ENCODE measurements at regions not wholly inside any gene's neighbourhood (a gene's known extent, or its start where the extent isn't known, plus 50 kb on each side); places are given as distances from the start of the nearest gene placed in this dataset.

DNA sequence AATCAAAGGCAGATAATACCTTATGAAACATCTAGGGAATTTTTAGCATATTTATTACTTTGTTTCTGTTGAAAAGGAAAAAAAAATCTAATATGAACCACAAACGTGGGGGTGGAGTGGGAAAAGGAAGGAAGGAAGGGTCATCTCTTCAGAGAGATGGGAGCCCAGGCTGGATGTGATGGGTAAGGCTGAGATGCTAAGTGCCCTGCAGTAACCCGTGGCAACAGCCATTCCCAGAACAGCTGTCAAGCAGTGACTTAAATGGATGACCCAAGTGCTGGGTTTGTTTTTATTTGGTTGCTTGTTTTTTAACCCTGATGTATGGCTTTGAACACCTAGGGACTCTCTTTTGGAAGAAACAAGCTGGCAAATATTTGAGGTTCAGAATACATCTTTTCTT lies 50.7 kb upstream of the KLF7 start:
- H3K4me3 ChIP-seq (ENCODE audit: low read depth, low read length), result no peak overlapping the region
- no peak for DNase-seq (ENCODE audit: low read depth)
- TF ChIP-seq, protein P1, sequence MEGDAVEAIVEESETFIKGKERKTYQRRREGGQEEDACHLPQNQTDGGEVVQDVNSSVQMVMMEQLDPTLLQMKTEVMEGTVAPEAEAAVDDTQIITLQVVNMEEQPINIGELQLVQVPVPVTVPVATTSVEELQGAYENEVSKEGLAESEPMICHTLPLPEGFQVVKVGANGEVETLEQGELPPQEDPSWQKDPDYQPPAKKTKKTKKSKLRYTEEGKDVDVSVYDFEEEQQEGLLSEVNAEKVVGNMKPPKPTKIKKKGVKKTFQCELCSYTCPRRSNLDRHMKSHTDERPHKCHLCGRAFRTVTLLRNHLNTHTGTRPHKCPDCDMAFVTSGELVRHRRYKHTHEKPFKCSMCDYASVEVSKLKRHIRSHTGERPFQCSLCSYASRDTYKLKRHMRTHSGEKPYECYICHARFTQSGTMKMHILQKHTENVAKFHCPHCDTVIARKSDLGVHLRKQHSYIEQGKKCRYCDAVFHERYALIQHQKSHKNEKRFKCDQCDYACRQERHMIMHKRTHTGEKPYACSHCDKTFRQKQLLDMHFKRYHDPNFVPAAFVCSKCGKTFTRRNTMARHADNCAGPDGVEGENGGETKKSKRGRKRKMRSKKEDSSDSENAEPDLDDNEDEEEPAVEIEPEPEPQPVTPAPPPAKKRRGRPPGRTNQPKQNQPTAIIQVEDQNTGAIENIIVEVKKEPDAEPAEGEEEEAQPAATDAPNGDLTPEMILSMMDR (conservative IDR thresholded peaks at IDR 0.05; ENCODE audit: low read depth, low read length), result no peak

DNA sequence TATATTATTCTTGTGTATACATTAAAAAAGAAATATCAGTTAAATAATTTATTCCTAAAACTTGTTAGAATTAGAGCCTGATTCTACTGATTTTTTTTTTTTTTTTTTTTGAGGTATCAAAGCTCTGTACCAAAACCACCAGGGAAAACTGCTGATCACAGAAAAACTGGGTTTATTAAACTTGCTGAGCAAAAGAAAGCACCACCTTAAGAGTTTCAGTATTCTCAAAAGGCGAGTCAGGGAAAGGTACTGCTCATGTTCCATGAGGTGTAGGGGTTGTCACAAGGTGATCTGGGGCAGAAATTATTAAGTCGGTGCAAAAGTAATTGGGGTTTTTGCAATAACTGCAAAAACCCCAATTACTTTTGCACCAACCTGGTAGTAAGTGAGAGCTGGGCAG lies 51.7 kb upstream of the KLF7 start:
- TF ChIP-seq, protein P1 (conservative IDR thresholded peaks at IDR 0.05; ENCODE audit: low read depth, low read length), result no peak
- H3K4me3 ChIP-seq (ENCODE audit: low read depth, low read length), result no peak overlapping the region
- no peak for DNase-seq (ENCODE audit: low read depth)

DNA sequence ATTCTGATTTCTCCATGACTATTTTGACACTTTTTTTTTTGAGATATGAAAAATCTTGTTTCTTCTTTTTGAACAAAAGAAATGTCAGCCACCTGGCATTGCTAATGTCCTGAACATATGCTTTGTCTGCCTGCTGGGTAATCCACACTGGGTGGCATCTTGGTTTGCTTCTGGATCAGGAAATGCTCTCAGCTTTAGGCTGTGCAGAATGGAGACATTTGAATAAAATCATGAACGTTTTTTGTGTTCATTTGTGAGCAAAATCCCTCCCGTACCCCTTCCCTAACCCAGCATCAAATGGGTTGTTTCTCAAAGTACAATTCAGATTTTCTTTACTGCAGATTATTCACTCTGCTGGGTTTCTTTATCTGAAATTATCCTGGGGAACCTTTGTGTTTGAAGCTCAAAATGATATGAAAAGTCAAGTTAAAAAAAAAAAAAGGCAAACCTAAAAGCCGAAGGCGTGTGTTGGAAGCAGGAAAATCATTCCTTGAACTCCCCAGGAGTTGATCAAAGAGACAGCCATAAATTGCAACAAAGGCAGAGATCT lies 53.4 kb upstream of the KLF7 start:
- no peak overlapping the region for H3K4me3 ChIP-seq (ENCODE audit: low read depth, low read length)

DNA sequence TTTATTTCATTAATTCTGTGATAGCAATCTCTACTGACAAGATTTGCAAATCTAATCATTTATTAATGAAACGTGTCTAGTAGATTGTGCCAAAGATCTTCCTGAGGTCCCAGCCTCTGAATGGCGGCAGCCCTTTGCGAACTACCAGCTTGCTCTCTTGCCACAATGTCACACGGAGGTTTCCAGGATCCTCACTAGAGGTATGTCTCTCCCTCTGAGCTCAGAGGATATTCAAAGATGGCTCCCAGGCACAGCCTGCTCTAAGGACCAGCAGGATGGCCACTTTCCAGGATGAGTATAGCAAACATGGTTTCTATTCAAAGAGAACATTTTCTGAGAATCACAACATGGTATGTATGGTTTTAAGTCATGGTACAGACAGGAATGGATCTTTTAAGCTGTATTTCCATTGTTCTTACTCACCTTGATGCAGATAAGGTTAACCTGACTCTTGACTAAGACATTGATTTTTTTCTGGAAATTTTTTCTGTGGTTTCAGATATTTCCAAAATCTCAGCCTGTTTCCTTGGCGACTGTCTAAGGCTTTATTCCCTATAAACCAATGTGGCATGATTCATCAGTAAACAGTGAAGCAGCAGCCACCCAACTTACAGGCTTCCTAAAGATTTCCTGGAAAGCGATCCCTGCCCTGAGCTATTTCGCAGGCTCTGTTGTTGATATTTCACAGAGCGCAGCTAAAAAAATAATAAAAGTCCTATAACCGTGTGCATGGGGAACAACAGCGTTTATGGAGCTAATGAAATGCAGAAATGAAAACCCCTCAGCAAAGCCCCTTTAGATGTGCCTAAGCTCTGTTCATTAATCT lies 54.1 kb upstream of the KLF7 start:
- no peak overlapping the region for H3K4me3 ChIP-seq (ENCODE audit: low read depth, low read length)
- no peak for DNase-seq (ENCODE audit: low read depth)
- TF ChIP-seq, protein P1 (conservative IDR thresholded peaks at IDR 0.05; ENCODE audit: low read depth, low read length), result no peak

More for the DNA sequence above, 53.4 kb upstream of the KLF7 start:
- TF ChIP-seq, protein P1 (conservative IDR thresholded peaks at IDR 0.05; ENCODE audit: low read depth, low read length), result no peak
- DNase-seq (ENCODE audit: low read depth), result no peak

DNA sequence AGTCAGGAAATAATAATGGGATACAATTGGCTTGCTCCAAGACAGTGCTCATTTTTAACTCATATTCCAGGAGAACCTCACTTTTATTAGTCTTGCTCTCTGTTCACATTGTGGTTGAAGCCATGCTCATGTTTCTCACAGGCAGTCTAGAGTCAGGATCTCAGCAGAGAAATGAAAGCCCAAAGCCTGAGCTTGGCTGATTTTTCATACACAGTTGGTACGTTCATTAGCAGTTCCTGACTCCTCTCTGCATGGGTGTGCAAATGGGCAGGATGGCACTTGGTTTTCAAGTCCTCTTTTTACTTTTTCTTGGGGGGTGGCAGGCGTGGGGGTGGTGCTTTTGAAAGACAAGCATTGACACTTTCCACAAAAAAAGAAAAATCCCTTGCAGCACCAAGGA lies 56.0 kb upstream of the KLF7 start:
- no peak for DNase-seq (ENCODE audit: low read depth)
- TF ChIP-seq, protein P1 (conservative IDR thresholded peaks at IDR 0.05; ENCODE audit: low read depth, low read length), result no peak
- no peak overlapping the region for H3K4me3 ChIP-seq (ENCODE audit: low read depth, low read length)

DNA sequence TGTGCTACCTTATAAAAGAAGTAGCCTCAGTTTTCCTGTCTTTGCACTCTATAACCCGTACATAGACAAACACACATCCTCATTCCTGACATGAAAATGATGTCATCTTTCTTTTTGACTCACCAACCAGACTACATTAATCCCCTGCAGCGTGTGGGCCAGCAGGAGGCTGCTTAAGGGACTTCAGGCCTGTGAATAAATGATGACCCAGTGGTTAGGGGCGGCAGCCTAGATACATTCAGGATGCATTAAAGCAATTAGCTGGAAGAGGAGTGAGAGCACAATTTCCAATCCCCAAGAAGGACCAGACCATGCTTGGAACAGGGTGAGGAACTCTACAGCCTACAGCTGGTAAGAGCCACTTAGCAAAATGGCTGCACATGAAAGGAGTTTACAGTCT lies 57.3 kb upstream of the KLF7 start:
- DNase-seq (ENCODE audit: low read depth), result no peak
- no peak overlapping the region for H3K4me3 ChIP-seq (ENCODE audit: low read depth, low read length)
- TF ChIP-seq, protein P1 (conservative IDR thresholded peaks at IDR 0.05; ENCODE audit: low read depth, low read length), result no peak

DNA sequence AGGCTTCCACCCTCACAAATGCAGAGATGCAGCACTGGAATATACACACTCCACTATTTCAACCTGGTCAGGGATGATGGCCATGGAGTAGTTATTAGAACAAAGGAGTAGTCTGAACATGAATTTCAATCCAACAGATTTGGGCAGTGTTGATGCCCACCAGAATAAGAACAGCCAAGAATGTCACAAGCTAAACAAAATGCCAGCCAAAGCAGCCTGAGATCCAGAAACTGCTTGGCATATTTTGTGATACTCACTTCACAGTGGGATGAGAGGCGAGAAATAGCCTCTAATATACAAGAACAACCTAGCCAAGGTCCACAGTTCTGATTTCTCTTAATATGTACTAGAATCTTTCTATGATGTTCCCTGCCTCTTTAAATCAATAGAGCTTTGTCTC lies 58.6 kb upstream of the KLF7 start:
- TF ChIP-seq, protein P1 (conservative IDR thresholded peaks at IDR 0.05; ENCODE audit: low read depth, low read length), result no peak
- no peak for DNase-seq (ENCODE audit: low read depth)
- H3K4me3 ChIP-seq (ENCODE audit: low read depth, low read length), result no peak overlapping the region
